ENCODE measurements at regions not wholly inside any gene's neighbourhood (a gene's known extent, or its start where the extent isn't known, plus 50 kb on each side); places are given as distances from the start of the nearest gene placed in this dataset.

DNA sequence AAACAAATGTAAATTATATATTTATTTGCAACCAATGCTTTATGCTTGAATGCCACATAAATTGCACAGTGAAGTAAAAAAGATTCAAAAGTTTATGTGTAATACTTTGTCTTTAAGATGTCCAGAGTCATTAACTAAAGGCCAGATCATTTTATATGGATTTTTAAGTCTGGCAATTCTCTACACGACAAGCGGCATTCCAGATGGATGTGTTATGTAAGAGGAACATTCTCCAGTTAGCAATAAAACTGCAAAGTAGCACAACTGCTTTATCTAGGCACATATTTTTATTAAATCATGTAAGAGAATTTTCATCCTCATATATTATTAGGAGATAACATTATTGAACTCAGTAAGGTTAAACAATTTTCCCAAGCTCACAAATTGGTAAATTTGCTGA lies 1717.7 kb upstream of the SEL1L start:
- no peaks in the 10 kb centered on the region for H3K4me1 ChIP-seq (ENCODE audit: control insufficient read depth, insufficient read depth, low read length)
- H3K27ac ChIP-seq (ENCODE audit: low read length), result no peak overlapping the region
- H3K9ac ChIP-seq (ENCODE audit: low read length in 2 of 2), result no peak overlapping the region
- H3K27me3 ChIP-seq (ENCODE audit: control insufficient read depth in 1 of 2, insufficient read depth in 2 of 2, low read length in 2 of 2), result no peaks in the 10 kb centered on the region
- H3K4me3 ChIP-seq (ENCODE audit: low read length in 2 of 2), result no peak overlapping the region
- H3K9me3 ChIP-seq (ENCODE audit: control insufficient read depth in 2 of 2, low read length in 2 of 2), result no peaks in the 10 kb centered on the region
- no peaks in the 10 kb centered on the region for H3K36me3 ChIP-seq (ENCODE audit: control insufficient read depth in 2 of 2, insufficient read depth in 2 of 2, low read length in 2 of 2)

DNA sequence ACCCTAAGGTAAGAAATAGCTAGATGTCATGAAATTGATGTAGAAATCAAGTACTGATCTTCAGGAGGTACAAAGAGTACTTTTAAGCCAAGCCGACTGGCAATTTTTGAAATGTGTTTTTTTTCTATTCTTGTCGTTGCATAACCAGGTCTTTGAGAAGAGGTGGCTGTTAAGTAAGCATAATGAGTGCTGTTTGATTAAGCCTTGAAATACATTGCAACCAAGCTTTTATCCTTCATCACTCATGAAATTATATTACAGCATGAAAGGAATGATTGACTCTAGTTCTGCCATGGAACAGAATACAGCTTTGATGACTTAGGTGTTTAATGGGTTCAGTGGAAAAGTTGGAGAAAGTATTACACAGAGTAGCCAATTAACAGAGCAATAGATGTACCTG lies 1720.2 kb upstream of the SEL1L start:
- Histone ChIP-seq H3K9me3 (ENCODE audit: control insufficient read depth in 2 of 2, low read length in 2 of 2) (no peaks in the 10 kb centered on the region), H3K4me3 (ENCODE audit: low read length in 2 of 2) (no peak overlapping the region), H3K4me1 (ENCODE audit: control insufficient read depth, insufficient read depth, low read length) (no peaks in the 10 kb centered on the region), H3K9ac (ENCODE audit: low read length in 2 of 2) (no peak overlapping the region), H3K36me3 (ENCODE audit: control insufficient read depth in 2 of 2, insufficient read depth in 2 of 2, low read length in 2 of 2) (no peaks in the 10 kb centered on the region), H3K27me3 (ENCODE audit: control insufficient read depth in 1 of 2, insufficient read depth in 2 of 2, low read length in 2 of 2) (no peaks in the 10 kb centered on the region), H3K27ac (ENCODE audit: low read length) (no peak overlapping the region)

DNA sequence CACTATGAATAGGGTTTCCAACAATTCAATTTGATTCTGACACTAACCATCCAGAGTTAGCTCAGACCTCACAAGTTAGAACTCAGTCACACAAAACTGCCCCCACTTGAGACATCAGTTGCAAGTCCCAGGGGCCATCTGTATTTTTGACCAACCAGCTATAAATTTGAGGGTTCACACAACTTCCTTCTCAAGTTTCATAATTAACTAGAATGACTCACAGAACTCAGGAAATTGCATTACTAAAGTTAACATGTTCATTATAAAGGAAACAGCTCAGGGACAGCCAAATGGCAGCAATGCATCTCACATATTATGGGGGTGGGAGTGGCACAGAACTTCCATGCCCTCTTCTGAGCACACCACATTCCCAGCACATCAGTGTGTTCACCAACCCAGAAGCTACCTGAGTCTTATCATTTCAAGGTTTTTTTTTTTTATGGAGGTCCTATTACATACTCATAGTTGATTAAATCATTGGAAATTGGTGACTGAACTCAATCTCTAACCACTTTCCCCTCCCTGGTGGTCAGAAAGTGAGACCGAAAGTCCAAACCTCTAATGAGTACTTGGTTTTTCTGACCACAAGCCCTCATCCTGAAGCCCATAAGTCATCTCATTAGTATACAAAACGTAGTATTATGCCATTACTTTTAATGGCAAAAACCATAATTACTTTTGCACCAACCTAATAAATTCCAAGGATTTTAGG lies 1721.5 kb upstream of the SEL1L start:
- Histone ChIP-seq H3K9ac (ENCODE audit: low read length in 2 of 2) (no peak overlapping the region), H3K4me1 (ENCODE audit: control insufficient read depth, insufficient read depth, low read length) (no peaks in the 10 kb centered on the region), H3K27me3 (ENCODE audit: control insufficient read depth in 1 of 2, insufficient read depth in 2 of 2, low read length in 2 of 2) (no peaks in the 10 kb centered on the region), H3K4me3 (ENCODE audit: low read length in 2 of 2) (no peak overlapping the region), H3K27ac (ENCODE audit: low read length) (no peak overlapping the region), H3K9me3 (ENCODE audit: control insufficient read depth in 2 of 2, low read length in 2 of 2) (no peaks in the 10 kb centered on the region), H3K36me3 (ENCODE audit: control insufficient read depth in 2 of 2, insufficient read depth in 2 of 2, low read length in 2 of 2) (no peaks in the 10 kb centered on the region)

DNA sequence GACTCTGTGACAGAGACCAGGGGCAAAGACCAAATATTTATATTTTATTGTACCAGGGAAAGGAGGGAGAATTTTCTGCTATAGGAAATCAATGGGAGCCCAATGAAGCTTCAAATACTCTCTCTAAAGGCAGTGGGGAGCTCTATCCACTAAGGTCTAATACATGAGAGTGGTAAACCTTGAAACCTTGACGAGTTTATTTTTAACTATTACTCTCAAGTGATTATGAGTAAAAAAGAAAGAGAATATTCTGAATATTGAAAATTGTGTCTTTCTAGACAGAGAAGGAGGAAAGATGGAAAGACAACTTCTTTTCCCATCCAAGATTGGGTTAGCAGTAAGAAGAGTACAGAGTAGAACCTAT lies 1722.1 kb upstream of the SEL1L start:
- Histone ChIP-seq H3K4me3 (ENCODE audit: low read length in 2 of 2) (no peak overlapping the region), H3K4me1 (ENCODE audit: control insufficient read depth, insufficient read depth, low read length) (no peaks in the 10 kb centered on the region), H3K27me3 (ENCODE audit: control insufficient read depth in 1 of 2, insufficient read depth in 2 of 2, low read length in 2 of 2) (no peaks in the 10 kb centered on the region), H3K9ac (ENCODE audit: low read length in 2 of 2) (no peak overlapping the region), H3K36me3 (ENCODE audit: control insufficient read depth in 2 of 2, insufficient read depth in 2 of 2, low read length in 2 of 2) (no peaks in the 10 kb centered on the region), H3K9me3 (ENCODE audit: control insufficient read depth in 2 of 2, low read length in 2 of 2) (no peaks in the 10 kb centered on the region), H3K27ac (ENCODE audit: low read length) (no peak overlapping the region)

DNA sequence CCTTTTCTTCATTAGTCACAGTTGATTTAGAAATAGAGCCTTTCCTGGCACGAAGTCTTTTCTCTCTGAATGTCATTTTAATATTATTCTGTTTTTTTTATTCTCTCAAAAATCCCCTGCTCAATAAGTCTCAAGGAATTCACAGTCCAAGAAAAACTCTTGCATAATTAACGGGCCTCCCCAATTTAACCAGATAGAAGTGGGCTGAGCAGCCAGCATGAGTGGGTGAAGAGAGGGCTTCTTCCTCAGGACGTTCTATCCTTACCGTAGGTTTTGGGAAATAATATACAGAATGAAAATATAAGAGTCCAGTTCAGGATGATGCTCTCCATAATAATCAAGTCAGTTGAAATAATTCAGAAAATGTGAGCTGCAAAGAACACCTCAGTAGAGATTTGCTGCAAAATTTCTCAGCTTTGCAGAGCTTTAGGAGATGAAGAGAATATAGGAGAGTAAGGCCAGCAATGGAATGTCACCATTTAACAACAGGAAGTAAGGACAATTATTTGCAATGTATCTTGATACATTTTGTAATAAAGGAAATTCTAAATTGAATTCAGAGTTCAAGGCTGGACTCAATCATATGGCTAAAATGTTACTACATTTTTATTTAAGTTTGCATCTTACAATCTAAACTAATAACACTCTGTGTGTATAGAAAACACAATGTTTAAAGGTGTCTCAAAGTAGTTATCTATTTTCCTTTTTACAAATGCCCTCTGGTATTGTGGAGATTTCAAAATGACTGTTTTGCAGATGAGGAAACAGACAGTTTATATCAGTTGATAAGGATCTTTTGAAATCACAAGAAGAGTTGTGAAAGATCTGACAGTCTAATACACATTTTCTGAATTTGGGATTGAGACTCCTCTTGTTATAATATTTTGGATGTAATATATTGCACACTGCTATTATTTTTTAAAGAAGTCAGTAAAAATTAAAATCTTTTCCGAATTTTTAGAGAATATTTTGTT lies 1724.1 kb upstream of the SEL1L start:
- no peak overlapping the region for H3K27ac ChIP-seq (ENCODE audit: low read length)
- no peaks in the 10 kb centered on the region for H3K36me3 ChIP-seq (ENCODE audit: control insufficient read depth in 2 of 2, insufficient read depth in 2 of 2, low read length in 2 of 2)
- no peaks in the 10 kb centered on the region for H3K4me1 ChIP-seq (ENCODE audit: control insufficient read depth, insufficient read depth, low read length)
- H3K9me3 ChIP-seq (ENCODE audit: control insufficient read depth in 2 of 2, low read length in 2 of 2), result no peaks in the 10 kb centered on the region
- no peaks in the 10 kb centered on the region for H3K27me3 ChIP-seq (ENCODE audit: control insufficient read depth in 1 of 2, insufficient read depth in 2 of 2, low read length in 2 of 2)
- H3K9ac ChIP-seq (ENCODE audit: low read length in 2 of 2), result no peak overlapping the region
- H3K4me3 ChIP-seq (ENCODE audit: low read length in 2 of 2), result no peak overlapping the region

DNA sequence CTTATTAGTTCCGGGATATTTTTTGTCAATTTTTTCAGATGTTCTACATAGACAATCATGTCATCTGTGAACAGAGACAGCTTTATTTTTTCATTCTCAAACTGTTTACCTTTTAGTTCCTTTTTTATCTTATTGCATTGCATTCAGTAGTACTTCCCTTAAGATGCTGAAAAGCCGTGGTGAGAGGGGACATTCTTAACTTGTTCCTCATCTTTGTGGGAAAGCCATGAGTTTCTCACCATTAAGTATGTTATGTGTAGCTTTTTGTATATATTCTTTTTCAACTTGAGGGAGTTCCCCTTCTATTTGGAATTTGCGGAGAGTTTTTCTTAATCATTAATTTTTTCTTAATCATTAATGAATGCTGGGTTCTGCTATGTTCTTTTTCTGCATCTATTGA lies 1727.1 kb upstream of the SEL1L start:
- H3K4me3 ChIP-seq (ENCODE audit: low read length in 2 of 2), result no peak overlapping the region
- H3K27me3 ChIP-seq (ENCODE audit: control insufficient read depth in 1 of 2, insufficient read depth in 2 of 2, low read length in 2 of 2), result no peaks in the 10 kb centered on the region
- H3K4me1 ChIP-seq (ENCODE audit: control insufficient read depth, insufficient read depth, low read length), result no peaks in the 10 kb centered on the region
- no peaks in the 10 kb centered on the region for H3K9me3 ChIP-seq (ENCODE audit: control insufficient read depth in 2 of 2, low read length in 2 of 2)
- no peak overlapping the region for H3K9ac ChIP-seq (ENCODE audit: low read length in 2 of 2)
- no peaks in the 10 kb centered on the region for H3K36me3 ChIP-seq (ENCODE audit: control insufficient read depth in 2 of 2, insufficient read depth in 2 of 2, low read length in 2 of 2)
- no peak overlapping the region for H3K27ac ChIP-seq (ENCODE audit: low read length)

DNA sequence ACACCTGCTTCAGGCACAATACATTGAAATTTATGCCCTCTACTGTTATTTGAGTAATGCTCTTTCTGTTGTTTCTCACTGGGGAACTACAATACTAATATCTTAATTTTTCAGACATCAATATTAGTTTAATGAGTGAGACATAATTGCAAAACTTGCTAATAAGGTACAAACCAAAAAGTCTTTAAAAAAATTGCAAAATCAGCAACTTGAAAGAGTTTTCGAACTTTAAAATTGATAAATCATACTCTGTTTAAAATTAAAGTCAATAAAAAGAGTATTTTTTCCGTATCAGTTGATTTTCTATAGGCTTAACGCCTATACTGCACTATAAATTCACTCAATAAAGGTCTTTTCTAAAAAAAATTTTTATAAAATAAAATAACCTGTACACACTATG lies 1735.9 kb upstream of the SEL1L start:
- no peak overlapping the region for H3K4me3 ChIP-seq (ENCODE audit: low read length in 2 of 2)
- no peak overlapping the region for H3K27ac ChIP-seq (ENCODE audit: low read length)
- no peaks in the 10 kb centered on the region for H3K36me3 ChIP-seq (ENCODE audit: control insufficient read depth in 2 of 2, insufficient read depth in 2 of 2, low read length in 2 of 2)
- no peaks in the 10 kb centered on the region for H3K9me3 ChIP-seq (ENCODE audit: control insufficient read depth in 2 of 2, low read length in 2 of 2)
- H3K9ac ChIP-seq (ENCODE audit: low read length in 2 of 2), result no peak overlapping the region
- no peaks in the 10 kb centered on the region for H3K27me3 ChIP-seq (ENCODE audit: control insufficient read depth in 1 of 2, insufficient read depth in 2 of 2, low read length in 2 of 2)
- H3K4me1 ChIP-seq (ENCODE audit: control insufficient read depth, insufficient read depth, low read length), result no peaks in the 10 kb centered on the region

DNA sequence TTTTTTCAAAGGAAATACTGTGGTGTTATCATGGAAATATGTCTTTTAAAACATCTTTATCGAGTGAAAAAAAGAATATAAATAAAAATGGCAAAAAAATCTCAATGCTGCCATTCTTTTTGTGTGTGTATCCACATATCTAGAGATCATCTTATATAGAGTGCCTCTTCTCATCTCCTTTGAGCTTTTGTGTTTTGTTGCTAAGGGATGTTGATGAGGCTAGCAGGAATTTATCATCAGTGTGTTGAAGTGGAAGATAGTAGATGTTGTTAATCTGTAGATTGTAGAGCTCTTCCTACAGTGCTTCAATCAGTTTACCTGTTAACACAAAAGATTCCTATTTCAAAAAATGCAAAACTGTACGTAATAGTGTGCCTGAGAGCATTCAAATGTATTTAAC lies 1738.0 kb upstream of the SEL1L start:
- Histone ChIP-seq H3K4me3 (ENCODE audit: low read length in 2 of 2) (no peak overlapping the region), H3K9ac (ENCODE audit: low read length in 2 of 2) (no peak overlapping the region), H3K36me3 (ENCODE audit: control insufficient read depth in 2 of 2, insufficient read depth in 2 of 2, low read length in 2 of 2) (no peaks in the 10 kb centered on the region), H3K9me3 (ENCODE audit: control insufficient read depth in 2 of 2, low read length in 2 of 2) (no peaks in the 10 kb centered on the region), H3K27ac (ENCODE audit: low read length) (no peak overlapping the region), H3K27me3 (ENCODE audit: control insufficient read depth in 1 of 2, insufficient read depth in 2 of 2, low read length in 2 of 2) (no peaks in the 10 kb centered on the region), H3K4me1 (ENCODE audit: control insufficient read depth, insufficient read depth, low read length) (no peaks in the 10 kb centered on the region)

DNA sequence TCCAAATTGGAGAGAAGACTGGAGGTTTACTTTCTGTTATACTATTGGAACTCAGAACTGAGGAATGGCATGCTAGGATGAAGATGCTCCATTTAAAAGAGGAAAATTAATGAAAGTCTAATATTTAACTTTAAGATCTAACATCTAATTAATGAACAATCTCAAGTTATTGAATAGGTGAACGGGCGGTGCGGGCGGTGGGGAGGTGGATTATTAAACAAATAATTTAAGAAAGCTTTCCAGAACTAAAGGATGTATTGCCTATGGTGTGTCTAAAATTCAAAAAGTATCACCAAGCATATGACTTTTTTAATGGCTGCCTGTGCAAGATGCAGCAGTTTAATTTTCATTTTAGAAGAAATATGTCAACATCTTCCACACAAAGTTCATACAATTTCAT lies 1747.1 kb upstream of the SEL1L start:
- Histone ChIP-seq H3K27ac (ENCODE audit: low read length) (no peak overlapping the region), H3K4me1 (ENCODE audit: control insufficient read depth, insufficient read depth, low read length) (no peaks in the 10 kb centered on the region), H3K27me3 (ENCODE audit: control insufficient read depth in 1 of 2, insufficient read depth in 2 of 2, low read length in 2 of 2) (no peaks in the 10 kb centered on the region), H3K9me3 (ENCODE audit: control insufficient read depth in 2 of 2, low read length in 2 of 2) (no peaks in the 10 kb centered on the region), H3K4me3 (ENCODE audit: low read length in 2 of 2) (no peak overlapping the region), H3K36me3 (ENCODE audit: control insufficient read depth in 2 of 2, insufficient read depth in 2 of 2, low read length in 2 of 2) (no peaks in the 10 kb centered on the region), H3K9ac (ENCODE audit: low read length in 2 of 2) (no peak overlapping the region)

DNA sequence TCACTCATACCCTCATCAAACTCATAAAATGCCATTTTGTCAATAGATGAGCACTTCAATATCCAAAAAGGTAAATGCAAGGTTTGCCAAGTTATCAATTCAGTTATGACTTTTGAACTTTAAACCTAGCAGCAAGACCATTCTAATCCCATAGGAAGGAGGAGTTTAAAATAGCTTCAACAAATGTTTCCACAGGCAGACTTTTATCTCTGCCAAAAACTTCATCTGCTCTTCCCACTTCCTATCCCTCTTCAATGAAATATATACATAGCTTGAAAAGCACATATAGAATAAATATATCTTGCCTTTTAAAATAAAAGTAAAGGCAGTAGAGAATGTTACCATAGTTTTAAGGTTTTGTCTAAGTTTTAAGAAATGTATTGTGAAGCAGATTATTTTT lies 1749.1 kb upstream of the SEL1L start:
- Histone ChIP-seq H3K4me1 (ENCODE audit: control insufficient read depth, insufficient read depth, low read length) (no peaks in the 10 kb centered on the region), H3K4me3 (ENCODE audit: low read length in 2 of 2) (no peak overlapping the region), H3K9ac (ENCODE audit: low read length in 2 of 2) (no peak overlapping the region), H3K36me3 (ENCODE audit: control insufficient read depth in 2 of 2, insufficient read depth in 2 of 2, low read length in 2 of 2) (no peaks in the 10 kb centered on the region), H3K27ac (ENCODE audit: low read length) (no peak overlapping the region), H3K27me3 (ENCODE audit: control insufficient read depth in 1 of 2, insufficient read depth in 2 of 2, low read length in 2 of 2) (no peaks in the 10 kb centered on the region), H3K9me3 (ENCODE audit: control insufficient read depth in 2 of 2, low read length in 2 of 2) (no peaks in the 10 kb centered on the region)

DNA sequence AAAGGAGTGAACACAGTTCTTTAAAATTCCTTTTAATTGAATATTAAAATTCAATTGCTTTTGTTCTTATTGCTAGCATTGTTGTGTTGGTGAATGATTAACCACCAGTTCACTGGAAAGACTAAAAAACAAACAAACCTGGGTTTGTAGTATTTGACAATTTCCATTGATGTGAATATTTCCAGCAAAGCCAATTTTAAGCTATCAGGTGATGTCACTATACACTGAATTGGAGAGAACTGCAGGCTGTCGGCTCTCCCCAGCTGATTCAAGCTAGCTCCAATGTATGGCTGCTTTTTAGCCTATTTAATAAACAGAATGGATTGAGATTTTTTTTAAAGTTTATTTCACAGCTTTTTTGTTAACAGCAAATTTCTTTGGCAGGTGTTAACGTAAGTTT lies 1753.6 kb upstream of the SEL1L start:
- no peaks in the 10 kb centered on the region for H3K27me3 ChIP-seq (ENCODE audit: control insufficient read depth in 1 of 2, insufficient read depth in 2 of 2, low read length in 2 of 2)
- no peak overlapping the region for H3K4me3 ChIP-seq (ENCODE audit: low read length in 2 of 2)

More for the DNA sequence above, 1753.6 kb upstream of the SEL1L start:
- H3K4me1 ChIP-seq (ENCODE audit: control insufficient read depth, insufficient read depth, low read length), result no peaks in the 10 kb centered on the region
- H3K27ac ChIP-seq (ENCODE audit: low read length), result no peak overlapping the region
- H3K9me3 ChIP-seq (ENCODE audit: control insufficient read depth in 2 of 2, low read length in 2 of 2), result no peaks in the 10 kb centered on the region
- H3K9ac ChIP-seq (ENCODE audit: low read length in 2 of 2), result no peak overlapping the region
- no peaks in the 10 kb centered on the region for H3K36me3 ChIP-seq (ENCODE audit: control insufficient read depth in 2 of 2, insufficient read depth in 2 of 2, low read length in 2 of 2)
